CD4-positive, alpha-beta T cell (primary cell): ENCODE measurements at regions not wholly inside any gene's neighbourhood (a gene's known extent, or its start where the extent isn't known, plus 50 kb on each side); places are given as distances from the start of the nearest gene placed in this dataset.
"Not testable (repeated sequence)": the region's sequence is repeated elsewhere in the genome, so short reads cannot be mapped to it uniquely, and the experiment has no call there.

Experiments
- ATAC-seq: fragments of 200-7000 bp; cut with Tn5 transposase; one replicate; pipeline ENCODE4 v1.10.0; 2022; ENCODE audit warnings: mild to moderate bottlenecking; ENCODE audit not compliant: poor library complexity
- CTCF ChIA-PET: fragments of 350-600 bp; sonication (Branson Sonifier 250); formaldehyde crosslinking; loops from one replicate; lab custom pipeline; 2021; ENCODE audit warnings: antibody characterized with exemption, inconsistent platforms; lab: Charles Lee
- POLR2A ChIA-PET: fragments of 350-600 bp; sonication (Branson Sonifier 250); formaldehyde crosslinking; loops from one replicate; lab custom pipeline; 2021; ENCODE audit warnings: antibody characterized with exemption, inconsistent platforms; lab: Charles Lee
- DNase-seq, 14 experiments: peaks; one replicate each; pipeline ENCODE4 v3.0.0-alpha.2; 2013 to 2020; ENCODE audit warnings: mixed read lengths in 2 of 14
- H3K27ac ChIP-seq, 2 donors: one replicate each; pipeline versions ENCODE4 v1.5.1 to v1.7.0; 2013; ENCODE audit warnings: low read length in 2 of 2, low read depth in 1 of 2, mild to moderate bottlenecking in 1 of 2
- H3K27me3 ChIP-seq, 2 experiments: 1 replicate in 1 of 2; 2 replicates in 1 of 2; pipeline versions ENCODE4 v1.6.1 to v1.7.0; 2013; ENCODE audit warnings: low read length in 2 of 2, control low read depth in 1 of 2, mild to moderate bottlenecking in 1 of 2, moderate library complexity in 1 of 2; ENCODE audit not compliant: insufficient read depth in 2 of 2, control insufficient read depth in 1 of 2
- H3K36me3 ChIP-seq: one replicate; pipeline ENCODE4 v1.6.1; 2013; ENCODE audit warnings: low read length, control low read depth; ENCODE audit not compliant: insufficient read depth
- H3K4me1 ChIP-seq: one replicate; pipeline ENCODE4 v1.6.1; 2013; ENCODE audit warnings: low read length, control low read depth; ENCODE audit not compliant: insufficient read depth
- H3K4me3 ChIP-seq: one replicate; pipeline ENCODE4 v1.5.1; 2013; ENCODE audit warnings: mild to moderate bottlenecking, low read length, moderate library complexity
- H3K9me3 ChIP-seq, 2 experiments: 1 replicate in 1 of 2; 2 replicates in 1 of 2; pipeline versions ENCODE4 v1.6.1 to v1.7.0; 2013; ENCODE audit warnings: low read length in 2 of 2, mild to moderate bottlenecking in 2 of 2, control low read depth in 1 of 2, moderate library complexity in 1 of 2; ENCODE audit not compliant: control insufficient read depth in 1 of 2, insufficient read depth in 1 of 2
- H3K27ac Mint-ChIP-seq: one replicate; pipeline ENCODE4 v1.8.0; 2020; ENCODE audit warnings: mixed read lengths
- H3K27me3 Mint-ChIP-seq: one replicate; pipeline ENCODE4 v1.8.0; 2021; ENCODE audit warnings: mixed read lengths
- H3K36me3 Mint-ChIP-seq: one replicate; pipeline ENCODE4 v1.8.0; 2021; ENCODE audit warnings: low read depth, mixed read lengths
- H3K4me1 Mint-ChIP-seq: one replicate; pipeline ENCODE4 v1.8.0; 2021; ENCODE audit warnings: low read depth, mixed read lengths
- H3K4me3 Mint-ChIP-seq: one replicate; pipeline ENCODE4 v1.8.0; 2020; ENCODE audit warnings: mild to moderate bottlenecking, mixed read lengths
- H3K9me3 Mint-ChIP-seq: one replicate; pipeline ENCODE4 v1.8.0; 2020; ENCODE audit warnings: mixed read lengths
- CTCF ChIP-seq: fragments of 200-600 bp; IDR thresholded peaks from one replicate; pipeline ENCODE4 v1.8.0; 2022; ENCODE audit warnings: antibody characterized with exemption, mild to moderate bottlenecking
- intact Hi-C, 2 experiments: fragments of 100-400 bp; cut with DNase I in 1 of 2; cut with micrococcal nuclease in 1 of 2; formaldehyde crosslinking; loops; one replicate each; pipeline versions ENCODE4 v1.15.1 to v1.9.0; 2023 to 2025; cut with DNase I, micrococcal nuclease

DNA sequence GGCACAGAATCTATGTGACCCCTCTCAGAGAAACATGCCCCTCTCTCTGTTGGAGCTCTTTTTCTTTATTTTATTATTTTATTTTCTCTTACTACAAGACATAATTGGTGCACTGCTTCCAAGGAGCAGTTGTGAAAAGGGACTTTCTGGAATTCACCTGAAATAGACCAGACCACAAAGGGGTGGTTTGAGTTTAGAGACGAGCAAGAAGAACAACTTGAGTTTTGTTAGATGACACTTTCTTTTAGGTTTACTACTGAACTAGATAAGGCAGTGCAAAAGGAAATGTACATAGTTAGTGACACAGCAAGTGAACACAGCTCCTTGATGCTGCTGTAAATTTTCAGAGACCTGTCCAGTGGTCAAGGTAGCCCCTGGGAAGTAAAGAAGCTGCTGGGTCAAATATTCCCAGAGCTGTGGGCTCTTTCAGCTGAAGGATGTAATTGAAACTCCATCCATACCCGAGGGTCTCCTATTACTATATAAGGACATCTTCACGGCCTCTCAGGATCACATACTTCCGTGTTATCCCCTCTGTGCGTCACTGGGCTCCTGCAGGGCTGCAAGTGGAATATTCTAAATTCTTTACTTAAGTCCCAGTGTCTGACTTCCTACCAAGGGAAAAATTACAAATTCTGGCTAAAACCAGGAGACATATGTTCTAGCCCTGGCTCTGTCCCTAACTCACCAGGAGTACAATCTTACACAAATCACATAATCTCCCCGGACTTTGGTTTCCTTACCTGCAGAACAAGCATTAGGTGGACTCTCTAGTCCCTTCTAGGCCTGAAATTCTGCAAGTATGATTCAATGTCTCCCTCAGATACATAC lies 69.1 kb upstream of the ADTRP start:
- Mint-ChIP-seq H3K4me1 (no peaks in the 10 kb centered on the region), H3K9me3 (peaks cover 2% of the 10 kb centered on the region), H3K27ac (no peak overlapping the region), H3K27me3 (no peaks in the 10 kb centered on the region), H3K36me3 (no peaks in the 10 kb centered on the region), H3K4me3 (no peak overlapping the region)
- H3K9me3 ChIP-seq, result no peaks in the 10 kb centered on the region
- POLR2A ChIA-PET, result no interaction called here
- H3K27me3 ChIP-seq, result no peaks in the 10 kb centered on the region
- H3K4me3 ChIP-seq, result no peak overlapping the region
- no peak for ATAC-seq
- no peak for TF ChIP-seq CTCF
- no peak for DNase-seq
- intact Hi-C loops, result no loop called here
- no peaks in the 10 kb centered on the region for H3K36me3 ChIP-seq
- CTCF ChIA-PET, result no interaction called here
- H3K4me1 ChIP-seq, result no peaks in the 10 kb centered on the region
- H3K27ac ChIP-seq, result no peak overlapping the region

- ATAC-seq, H3K27ac Mint-ChIP-seq, H3K27me3 Mint-ChIP-seq, H3K4me1 ChIP-seq, DNase-seq, H3K27me3 ChIP-seq, H3K9me3 ChIP-seq, H3K36me3 Mint-ChIP-seq, H3K27ac ChIP-seq, CTCF ChIA-PET, H3K4me3 ChIP-seq, H3K4me1 Mint-ChIP-seq, H3K9me3 Mint-ChIP-seq, H3K36me3 ChIP-seq, H3K4me3 Mint-ChIP-seq, POLR2A ChIA-PET, intact Hi-C loops: not testable (repeated sequence)
These were observed 68.5 kb upstream of the ADTRP start for GRCh38 chr6:11847068-11847467.

DNA sequence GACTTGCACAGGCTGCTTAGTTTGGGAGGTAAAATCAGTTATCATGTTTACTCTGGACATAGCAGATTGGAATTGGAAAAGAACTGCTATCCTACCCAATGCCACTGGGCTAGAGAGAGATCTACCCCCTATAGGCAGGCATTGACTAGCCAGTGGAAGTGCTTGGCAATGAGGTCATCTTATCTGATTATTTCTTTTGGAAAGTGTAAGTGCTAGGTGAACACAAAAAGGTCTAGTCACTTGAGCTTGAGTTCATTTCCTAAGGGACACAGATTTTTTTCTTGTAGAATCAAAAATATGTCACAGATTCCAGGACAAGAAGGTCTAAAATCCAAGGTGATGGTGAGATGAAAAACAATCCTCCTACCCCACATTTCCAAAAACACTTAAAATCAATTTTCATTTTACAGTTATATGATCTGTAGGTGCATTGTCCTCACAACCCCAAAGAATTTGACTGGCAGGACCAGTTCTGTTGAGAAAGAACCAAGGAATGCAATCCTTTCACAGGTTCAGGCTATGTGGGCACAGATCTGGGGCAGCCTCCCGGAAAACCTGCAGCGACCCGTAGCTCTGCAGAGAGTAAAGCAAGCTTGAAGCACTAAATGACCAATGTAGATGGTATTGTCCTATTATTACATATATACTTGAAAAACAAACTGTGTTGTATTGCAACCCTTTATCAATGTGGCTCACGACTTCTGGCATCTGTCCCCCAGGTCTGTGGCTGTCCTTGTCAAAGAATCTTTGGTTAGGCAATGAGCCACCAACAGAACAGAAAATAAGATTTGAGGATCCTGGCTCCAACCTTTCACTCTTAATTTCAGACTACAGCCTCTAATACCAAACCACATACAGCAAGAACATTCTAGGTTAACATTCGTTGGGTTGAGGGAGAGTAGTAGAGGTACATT lies 67.3 kb upstream of the ADTRP start:
- Mint-ChIP-seq H3K27ac (no peak overlapping the region), H3K4me3 (no peak overlapping the region), H3K4me1 (no peaks in the 10 kb centered on the region), H3K36me3 (no peaks in the 10 kb centered on the region), H3K9me3 (peaks cover 2% of the 10 kb centered on the region), H3K27me3 (no peaks in the 10 kb centered on the region)
- Histone ChIP-seq H3K36me3 (no peaks in the 10 kb centered on the region), H3K4me3 (no peak overlapping the region), H3K9me3 (no peaks in the 10 kb centered on the region), H3K4me1 (no peaks in the 10 kb centered on the region), H3K27me3 (no peaks in the 10 kb centered on the region), H3K27ac (no peak overlapping the region)
- no peak for TF ChIP-seq CTCF
- ChIA-PET POLR2A (no interaction called here), CTCF (no interaction called here)
- ATAC-seq (no peak), DNase-seq (no peak)
- intact Hi-C loops, result no loop called here

- H3K4me3 ChIP-seq, DNase-seq, H3K4me1 ChIP-seq, intact Hi-C loops, H3K27ac Mint-ChIP-seq, H3K27me3 ChIP-seq, POLR2A ChIA-PET, ATAC-seq, H3K27ac ChIP-seq, H3K36me3 ChIP-seq, CTCF ChIA-PET, H3K36me3 Mint-ChIP-seq, H3K27me3 Mint-ChIP-seq, H3K4me1 Mint-ChIP-seq, H3K4me3 Mint-ChIP-seq, H3K9me3 ChIP-seq: not testable (repeated sequence)
- peaks cover 16% of the 10 kb centered on the region for H3K9me3 Mint-ChIP-seq
These were observed 64.2 kb upstream of the ADTRP start for GRCh38 chr6:11842795-11843194.
